PC-3 (cell line): ENCODE measurements at regions not wholly inside any gene's neighbourhood (a gene's known extent, or its start where the extent isn't known, plus 50 kb on each side); places are given as distances from the start of the nearest gene placed in this dataset.

Experiments used
- ATAC-seq: fragments of 200-7000 bp; cut with Tn5 transposase; 2 replicates; pipeline ENCODE4 v1.9.1; 2020; ENCODE audit warnings: mild to moderate bottlenecking, moderate library complexity
- BruUV-seq: library from RNA; stranded (reverse); fragments of 400-500 nt; replicated peaks from 2 replicates; lab custom pipeline; 2021; lab: Mats Ljungman, UMichigan
- CTCF ChIA-PET: fragments of 300-600 bp; sonication (Branson Sonifier 250); formaldehyde crosslinking; loops from one replicate; lab custom pipeline; 2022; ENCODE audit warnings: antibody characterized with exemption; lab: Charles Lee
- POLR2A ChIA-PET: fragments of 300-600 bp; sonication (Branson Sonifier 250); formaldehyde crosslinking; loops from one replicate; lab custom pipeline; 2022; ENCODE audit warnings: antibody characterized with exemption; ENCODE audit not compliant: unreplicated experiment; lab: Charles Lee
- DNase-seq: peaks from one replicate; pipeline ENCODE4 v3.0.0-alpha.2; 2015
- H2AFZ ChIP-seq: fragments of 300-600 bp; sonication (generic); 2 replicates; pipeline ENCODE4 v1.6.0; 2016; ENCODE audit warnings: antibody characterized with exemption, low read length
- H3F3A ChIP-seq: fragments of 300-600 bp; sonication (generic); one replicate; pipeline ENCODE4 v1.6.0; 2017; ENCODE audit warnings: antibody characterized with exemption, low read length, control low read depth, mild to moderate bottlenecking; ENCODE audit not compliant: unreplicated experiment
- H3K27ac ChIP-seq: fragments of 300-600 bp; sonication (generic); 2 replicates; pipeline ENCODE4 v1.5.1; 2016; ENCODE audit warnings: mild to moderate bottlenecking, low read length
- H3K27me3 ChIP-seq: fragments of 300-600 bp; sonication (generic); 2 replicates; pipeline ENCODE4 v1.6.1; 2016; ENCODE audit warnings: low read length, mixed read lengths
- H3K36me3 ChIP-seq: fragments of 300-600 bp; sonication (generic); 2 replicates; pipeline ENCODE4 v1.6.1; 2016; ENCODE audit warnings: low read depth, mixed run types, low read length, mixed read lengths
- H3K4me1 ChIP-seq: fragments of 300-600 bp; sonication (generic); 2 replicates; pipeline ENCODE4 v1.5.1; 2016; ENCODE audit warnings: low read length; ENCODE audit not compliant: insufficient read depth
- H3K4me2 ChIP-seq: fragments of 300-600 bp; sonication (generic); 2 replicates; pipeline ENCODE4 v1.6.0; 2016; ENCODE audit warnings: low read length
- H3K4me3 ChIP-seq: fragments of 300-600 bp; sonication (generic); 2 replicates; pipeline ENCODE4 v1.5.1; 2016; ENCODE audit warnings: mild to moderate bottlenecking, low read length, mixed read lengths
- H3K79me2 ChIP-seq: fragments of 300-600 bp; sonication (generic); 2 replicates; pipeline ENCODE4 v1.6.1; 2017; ENCODE audit warnings: low read length, mixed read lengths
- H3K9ac ChIP-seq: fragments of 300-600 bp; sonication (generic); 2 replicates; pipeline ENCODE4 v1.6.0; 2016; ENCODE audit warnings: mild to moderate bottlenecking, low read length
- H3K9me2 ChIP-seq: fragments of 300-600 bp; sonication (generic); replicated peaks from 2 replicates; pipeline ENCODE4 v1.6.1; 2016; ENCODE audit warnings: mixed run types, low read length, mixed read lengths
- H3K9me3 ChIP-seq: fragments of 300-600 bp; sonication (generic); 2 replicates; pipeline ENCODE4 v1.6.1; 2016; ENCODE audit warnings: low read length, mixed read lengths
- H4K20me1 ChIP-seq: fragments of 300-600 bp; sonication (generic); 2 replicates; pipeline ENCODE4 v1.6.1; 2016; ENCODE audit warnings: low read length, mixed read lengths
- EZH2 ChIP-seq: fragments of 300-600 bp; sonication (generic); IDR thresholded peaks from one replicate; pipeline ENCODE4 v1.6.1; 2017; ENCODE audit warnings: antibody characterized with exemption, mild to moderate bottlenecking, low read length; ENCODE audit not compliant: unreplicated experiment
- EZH2phosphoT487 ChIP-seq: fragments of 300-600 bp; sonication (generic); IDR thresholded peaks from 2 replicates; pipeline ENCODE4 v1.6.1; 2018; ENCODE audit warnings: mild to moderate bottlenecking, antibody characterized with exemption, low read length, borderline replicate concordance
- intact Hi-C: fragments of 100-400 bp; cut with micrococcal nuclease; formaldehyde crosslinking; loops from 2 replicates; pipeline ENCODE4 v1.9.0; 2023
- TF ChIP-seq, protein P1 (sequence below): fragments of 300-600 bp; sonication (generic); conservative IDR thresholded peaks from 2 replicates; pipeline ENCODE4 v1.5.1; 2017; ENCODE audit warnings: antibody characterized with exemption, low read depth, mild to moderate bottlenecking, low read length

DNA sequence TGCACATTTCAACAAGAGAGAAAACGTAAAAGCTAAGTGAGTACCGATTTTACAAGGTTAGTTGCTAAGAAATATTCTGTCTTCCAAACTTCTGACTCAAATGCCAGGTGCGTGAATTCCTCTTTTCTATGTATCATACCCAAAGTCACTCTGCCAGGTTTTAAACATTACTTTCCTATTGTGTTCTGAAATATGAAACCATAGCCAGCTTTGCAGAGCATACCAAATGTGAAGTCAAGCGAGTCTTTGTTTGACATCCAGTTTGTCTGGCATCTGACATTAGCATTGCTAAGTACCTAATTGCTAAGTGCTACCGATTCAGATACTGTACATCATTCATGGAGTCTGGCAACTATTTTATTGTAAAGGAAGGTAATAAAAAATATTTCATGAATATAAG, 321.9 kb upstream of the GALNT5 start:
- ChIA-PET POLR2A (interaction anchor here (0.7 kb wide), 1 partner anchor 116 kb away, joined by 3 read pairs; no protein-coding TSS in a partner anchor), CTCF (no interaction called here)
- Histone ChIP-seq H3K27me3 (no peaks in the 10 kb centered on the region), H3K9me3 (no peaks in the 10 kb centered on the region), H3K4me2 (peak overlapping the region; percentile 59), H3K36me3 (no peaks in the 10 kb centered on the region), H3K4me3 (no peak overlapping the region; the same call in 1 of the 2 replicates), H3K27ac (peak overlapping the region; percentile 60), H3K9me2 (no peaks in the 10 kb centered on the region), H3K4me1 (peaks cover 37% of the 10 kb centered on the region), H3F3A (no peaks in the 10 kb centered on the region), H2AFZ (no peak overlapping the region), H4K20me1 (no peaks in the 10 kb centered on the region), H3K9ac (no peak overlapping the region), H3K79me2 (no peaks in the 10 kb centered on the region)
- ATAC-seq (peak; percentile 95), DNase-seq (peak; percentile 98)
- TF ChIP-seq, protein P1, sequence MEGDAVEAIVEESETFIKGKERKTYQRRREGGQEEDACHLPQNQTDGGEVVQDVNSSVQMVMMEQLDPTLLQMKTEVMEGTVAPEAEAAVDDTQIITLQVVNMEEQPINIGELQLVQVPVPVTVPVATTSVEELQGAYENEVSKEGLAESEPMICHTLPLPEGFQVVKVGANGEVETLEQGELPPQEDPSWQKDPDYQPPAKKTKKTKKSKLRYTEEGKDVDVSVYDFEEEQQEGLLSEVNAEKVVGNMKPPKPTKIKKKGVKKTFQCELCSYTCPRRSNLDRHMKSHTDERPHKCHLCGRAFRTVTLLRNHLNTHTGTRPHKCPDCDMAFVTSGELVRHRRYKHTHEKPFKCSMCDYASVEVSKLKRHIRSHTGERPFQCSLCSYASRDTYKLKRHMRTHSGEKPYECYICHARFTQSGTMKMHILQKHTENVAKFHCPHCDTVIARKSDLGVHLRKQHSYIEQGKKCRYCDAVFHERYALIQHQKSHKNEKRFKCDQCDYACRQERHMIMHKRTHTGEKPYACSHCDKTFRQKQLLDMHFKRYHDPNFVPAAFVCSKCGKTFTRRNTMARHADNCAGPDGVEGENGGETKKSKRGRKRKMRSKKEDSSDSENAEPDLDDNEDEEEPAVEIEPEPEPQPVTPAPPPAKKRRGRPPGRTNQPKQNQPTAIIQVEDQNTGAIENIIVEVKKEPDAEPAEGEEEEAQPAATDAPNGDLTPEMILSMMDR = no peak
- TF ChIP-seq EZH2phosphoT487 (no peak), EZH2 (no peak)
- no TSS peak for BruUV-seq
- intact Hi-C loops = loop anchor here (1.0 to 2.0 kb wide), 5 partner anchors 27 to 248 kb away; no protein-coding TSS in a partner anchor

DNA sequence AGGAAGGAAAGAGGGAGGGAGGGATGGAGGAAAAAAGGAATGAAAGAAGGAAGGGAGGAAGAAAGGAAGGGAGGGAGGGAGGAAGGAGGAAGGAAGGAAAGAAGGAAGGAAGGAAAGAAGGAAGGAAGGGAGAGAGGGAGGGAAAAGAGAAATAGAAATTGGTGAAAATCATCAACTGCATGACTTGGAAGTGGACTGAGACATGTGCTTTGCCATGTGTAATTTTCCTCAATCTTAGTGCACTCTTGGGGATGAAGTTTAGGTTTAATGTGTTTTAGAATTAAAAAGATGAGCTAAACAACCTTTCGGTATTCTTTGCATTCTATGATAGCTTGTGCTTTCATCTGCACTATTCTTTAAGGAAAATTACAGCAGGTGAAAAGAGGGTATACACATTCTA, 320.1 kb upstream of the GALNT5 start:
- ChIA-PET CTCF (no interaction called here), POLR2A (no interaction called here)
- Histone ChIP-seq H3K27ac (no peak overlapping the region), H3K9me3 (no peaks in the 10 kb centered on the region), H4K20me1 (no peaks in the 10 kb centered on the region), H3K27me3 (no peaks in the 10 kb centered on the region), H3K9me2 (no peaks in the 10 kb centered on the region), H3K4me2 (no peak overlapping the region), H3K79me2 (no peaks in the 10 kb centered on the region), H3F3A (no peaks in the 10 kb centered on the region), H3K4me1 (peaks cover 37% of the 10 kb centered on the region), H3K9ac (no peak overlapping the region), H2AFZ (no peak overlapping the region), H3K4me3 (no peak overlapping the region), H3K36me3 (no peaks in the 10 kb centered on the region)
- DNase-seq (no peak), ATAC-seq (no peak)
- TF ChIP-seq EZH2 = no peak
- TF ChIP-seq, protein P1 = no peak
- TF ChIP-seq EZH2phosphoT487 = no peak
- BruUV-seq = no TSS peak
- intact Hi-C loops = no loop called here

DNA sequence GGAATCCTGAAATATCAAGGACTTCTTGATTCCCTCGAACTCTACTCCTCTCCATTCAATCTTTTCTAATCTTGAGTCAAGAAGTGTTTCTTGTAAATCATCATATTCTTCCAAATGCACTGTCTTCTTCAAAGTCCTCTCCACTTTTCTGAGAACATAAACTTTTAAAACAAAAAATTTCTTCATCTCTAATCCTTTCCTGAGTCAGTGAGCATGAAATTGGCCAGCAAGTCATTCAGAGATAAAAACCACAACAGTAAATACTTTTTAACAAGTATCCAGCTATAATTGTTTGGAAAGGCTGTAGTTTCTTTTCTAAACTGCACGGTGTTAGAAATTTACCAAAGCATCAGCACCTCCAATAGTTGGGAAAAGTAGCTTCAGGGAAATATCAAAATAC, 312.6 kb upstream of the GALNT5 start:
- Histone ChIP-seq H3K4me1 (peaks cover 12% of the 10 kb centered on the region), H3K4me3 (no peak overlapping the region), H3K27ac (no peak overlapping the region), H2AFZ (no peak overlapping the region), H3K9ac (no peak overlapping the region), H3F3A (no peaks in the 10 kb centered on the region), H3K9me3 (no peaks in the 10 kb centered on the region), H3K4me2 (no peak overlapping the region), H3K36me3 (no peaks in the 10 kb centered on the region), H3K79me2 (no peaks in the 10 kb centered on the region), H4K20me1 (no peaks in the 10 kb centered on the region), H3K9me2 (no peaks in the 10 kb centered on the region), H3K27me3 (no peaks in the 10 kb centered on the region)
- DNase-seq = no peak
- ATAC-seq = no peak
- no TSS peak for BruUV-seq
- CTCF ChIA-PET = no interaction called here
- intact Hi-C loops = no loop called here
- TF ChIP-seq EZH2 (no peak), EZH2phosphoT487 (no peak)
- TF ChIP-seq, protein P1 = no peak
- POLR2A ChIA-PET = no interaction called here
